22Rv1 (cell line): ENCODE measurements at regions not wholly inside any gene's neighbourhood (a gene's known extent, or its start where the extent isn't known, plus 50 kb on each side); places are given as distances from the start of the nearest gene placed in this dataset.
A peak's percentile ranks its signal among the peaks of the same experiment; 100 is the strongest.
"Not testable (repeated sequence)": the region's sequence is repeated elsewhere in the genome, so short reads cannot be mapped to it uniquely, and the experiment has no call there.

Experiments
- H3K27ac ChIP-seq: fragments of 450-650 bp; 2 replicates; pipeline ENCODE4 v1.5.1; 2017
- ZFX ChIP-seq: fragments of 450-650 bp; IDR thresholded peaks from 2 replicates; pipeline ENCODE4 v1.6.1; 2017; ENCODE audit warnings: antibody characterized with exemption, borderline replicate concordance
- TF ChIP-seq, protein P1 (sequence below): fragments of 450-650 bp; IDR thresholded peaks from 2 replicates; pipeline ENCODE4 v1.5.1; 2017; ENCODE audit warnings: mild to moderate bottlenecking

DNA sequence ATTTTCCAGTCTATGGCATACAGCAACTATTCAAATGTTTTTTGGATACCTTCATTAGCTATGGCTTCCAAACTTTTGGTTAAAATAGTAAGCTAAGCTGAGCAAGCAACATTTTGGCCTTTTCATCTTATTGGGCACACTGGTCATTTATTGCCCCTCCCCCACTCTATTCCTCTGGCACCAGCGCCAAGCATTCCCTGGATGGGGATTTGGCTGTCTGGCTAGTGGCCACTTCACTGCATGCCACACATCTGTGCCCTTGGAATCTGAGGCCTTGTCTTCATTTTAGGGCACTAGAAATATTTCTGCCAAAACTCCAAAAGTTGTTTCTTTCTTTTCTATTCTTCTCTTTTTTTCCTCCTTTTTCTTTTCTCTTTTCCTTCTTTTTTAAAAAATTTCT, 305.8 kb upstream of the POTED start:
- peak overlapping the region; percentile 89 for H3K27ac ChIP-seq

DNA sequence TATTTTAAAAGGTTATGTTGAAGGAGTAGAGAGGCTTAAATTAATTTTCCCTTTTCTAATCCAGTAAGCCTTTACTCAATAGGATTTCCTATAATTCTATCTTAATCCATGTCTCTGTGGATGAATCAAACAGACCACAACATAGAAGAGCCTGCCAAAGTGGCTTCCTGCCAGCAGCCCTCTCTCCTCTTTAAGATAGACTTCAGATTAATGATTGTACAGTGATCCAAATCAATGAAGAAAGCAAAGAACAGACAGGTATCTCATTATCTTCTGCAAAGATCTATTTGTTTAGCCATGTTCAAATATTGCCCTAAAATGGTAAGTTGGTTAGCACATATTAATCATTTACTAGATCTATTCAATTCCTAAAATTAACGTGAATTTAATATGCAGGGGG, 304.7 kb upstream of the POTED start:
- peak overlapping the region; percentile 89 for H3K27ac ChIP-seq

DNA sequence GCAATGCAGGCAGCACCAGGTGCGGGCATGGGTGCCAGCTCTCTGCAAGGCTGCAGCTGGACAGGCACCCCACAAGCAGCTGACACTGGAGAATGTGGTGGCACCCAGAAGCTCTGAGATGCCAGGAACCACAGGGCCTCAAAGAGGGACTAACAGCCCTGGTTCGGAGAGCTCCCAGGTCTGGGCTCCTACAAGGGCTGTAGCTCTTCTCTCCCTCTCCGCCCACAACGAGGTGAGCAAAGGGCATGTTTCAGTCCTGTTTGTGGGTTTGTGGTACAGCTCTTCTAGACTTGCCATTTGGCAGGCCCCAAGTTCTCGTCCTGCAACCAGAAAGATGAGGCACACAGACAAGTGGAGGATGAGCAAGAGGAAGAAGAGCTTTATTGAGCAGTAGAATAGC, 299.5 kb upstream of the POTED start:
- not testable (repeated sequence) for H3K27ac ChIP-seq

DNA sequence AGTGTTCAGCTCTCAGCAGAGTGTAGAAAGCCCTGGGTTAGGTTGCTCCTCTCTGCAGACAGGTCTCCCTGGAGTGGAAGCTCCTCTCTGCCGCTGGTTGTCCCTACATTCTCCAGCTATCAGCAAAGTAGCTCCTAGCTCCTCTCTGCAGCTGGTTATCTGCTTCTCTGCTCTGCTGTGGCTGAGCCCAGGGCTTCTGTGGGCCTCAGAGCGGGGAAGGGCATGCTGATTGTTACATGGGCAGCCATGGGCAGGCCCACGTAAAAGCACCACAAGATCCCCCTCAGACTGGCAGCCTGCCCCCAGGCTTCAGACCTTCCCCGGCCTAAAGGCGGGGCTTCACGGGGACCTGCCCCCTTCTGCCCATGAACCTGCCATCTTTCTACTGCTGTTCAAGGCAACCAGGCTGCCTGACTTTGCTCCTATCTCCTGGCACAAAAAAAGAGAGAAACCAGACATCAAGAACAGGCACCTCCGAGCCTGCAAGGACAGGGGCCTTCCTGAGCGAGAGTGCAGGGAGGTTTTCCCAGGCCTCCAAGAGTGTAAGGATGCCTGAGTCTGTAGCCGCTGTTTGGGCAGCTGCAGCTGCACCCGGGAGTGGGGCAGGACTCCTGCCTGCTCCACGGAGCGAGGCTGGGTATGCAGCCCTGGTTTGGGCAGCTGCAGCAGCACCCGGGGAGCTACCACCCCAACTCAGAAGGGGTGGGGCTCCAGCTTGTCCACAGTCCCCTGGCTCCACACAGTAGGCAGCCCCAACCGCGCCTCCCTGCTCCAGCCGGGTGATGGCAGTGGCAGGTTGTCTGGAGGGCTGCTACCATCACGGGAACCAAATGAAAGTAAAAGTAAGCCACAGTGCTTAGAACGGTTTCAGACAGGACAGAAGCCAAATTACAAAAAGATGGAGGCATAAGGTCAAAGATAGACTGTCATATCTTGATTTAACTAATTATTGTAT, 298.7 kb upstream of the POTED start:
- H3K27ac ChIP-seq = not testable (repeated sequence)

DNA sequence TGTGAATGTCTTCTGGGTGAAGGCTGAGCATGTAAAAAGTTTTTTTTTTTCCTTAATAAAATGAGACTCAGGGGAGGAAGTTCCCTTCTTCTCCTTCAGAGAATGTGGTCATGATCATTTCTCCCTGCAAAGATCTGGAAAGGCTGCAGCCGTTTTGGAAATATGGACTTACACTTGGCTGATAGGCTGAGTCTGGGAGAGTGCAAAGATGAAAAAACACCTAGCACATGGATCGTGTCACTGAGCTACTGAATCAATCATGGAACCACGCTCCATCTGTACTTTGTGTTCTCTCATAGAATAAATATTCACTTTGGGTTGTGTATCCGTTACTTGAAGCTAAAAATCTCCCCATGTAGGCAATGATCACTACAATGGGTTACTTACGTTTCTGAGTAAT, 290.9 kb upstream of the POTED start:
- peak overlapping the region; percentile 69 for H3K27ac ChIP-seq

DNA sequence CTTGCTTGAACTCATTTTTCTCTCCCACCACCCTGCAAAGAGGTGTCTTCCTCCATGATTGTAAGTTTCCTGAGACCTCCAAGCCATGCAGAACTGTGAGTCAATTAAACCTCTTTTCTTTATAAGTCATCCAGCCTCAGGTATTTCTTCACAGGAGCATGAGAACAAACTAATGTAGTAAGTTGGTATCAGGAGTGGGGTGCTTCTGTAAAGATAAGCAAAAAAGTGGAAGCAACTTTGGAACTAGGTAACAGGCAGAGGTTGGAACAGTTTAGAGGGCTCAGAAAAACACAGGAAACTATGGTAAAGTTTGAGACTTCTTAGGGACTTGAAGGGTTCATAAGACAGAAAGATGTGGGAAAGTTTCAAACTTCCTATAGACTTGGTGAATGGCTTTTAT, 287.7 kb upstream of the POTED start:
- H3K27ac ChIP-seq = not testable (repeated sequence)

DNA sequence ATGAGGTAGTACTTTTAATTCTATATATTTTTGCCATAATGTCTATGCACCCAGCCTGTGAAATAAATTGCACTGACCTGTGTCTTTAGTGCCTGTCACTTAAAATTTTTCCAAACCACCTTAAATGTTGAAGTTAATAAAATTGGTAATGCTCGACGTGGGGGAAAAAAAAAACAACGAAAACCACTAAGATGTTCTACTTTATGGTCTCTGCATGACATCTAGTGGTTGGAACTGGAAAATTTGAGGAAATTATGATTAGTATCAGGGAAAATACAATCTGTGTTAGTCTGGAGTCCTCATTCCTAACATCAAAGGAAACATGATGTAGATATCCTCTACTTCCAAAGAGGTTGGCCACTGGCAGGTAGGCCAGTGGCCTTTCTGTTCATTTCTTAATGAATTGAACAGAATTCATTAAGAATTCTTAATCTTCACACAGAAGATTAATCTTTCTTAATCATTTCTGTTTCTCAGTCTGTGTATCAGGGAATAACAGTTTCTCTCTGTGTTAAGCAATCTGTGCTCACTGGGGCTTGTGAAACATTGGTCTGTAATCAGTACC, 268.8 kb upstream of the POTED start:
- TF ChIP-seq, protein P1, sequence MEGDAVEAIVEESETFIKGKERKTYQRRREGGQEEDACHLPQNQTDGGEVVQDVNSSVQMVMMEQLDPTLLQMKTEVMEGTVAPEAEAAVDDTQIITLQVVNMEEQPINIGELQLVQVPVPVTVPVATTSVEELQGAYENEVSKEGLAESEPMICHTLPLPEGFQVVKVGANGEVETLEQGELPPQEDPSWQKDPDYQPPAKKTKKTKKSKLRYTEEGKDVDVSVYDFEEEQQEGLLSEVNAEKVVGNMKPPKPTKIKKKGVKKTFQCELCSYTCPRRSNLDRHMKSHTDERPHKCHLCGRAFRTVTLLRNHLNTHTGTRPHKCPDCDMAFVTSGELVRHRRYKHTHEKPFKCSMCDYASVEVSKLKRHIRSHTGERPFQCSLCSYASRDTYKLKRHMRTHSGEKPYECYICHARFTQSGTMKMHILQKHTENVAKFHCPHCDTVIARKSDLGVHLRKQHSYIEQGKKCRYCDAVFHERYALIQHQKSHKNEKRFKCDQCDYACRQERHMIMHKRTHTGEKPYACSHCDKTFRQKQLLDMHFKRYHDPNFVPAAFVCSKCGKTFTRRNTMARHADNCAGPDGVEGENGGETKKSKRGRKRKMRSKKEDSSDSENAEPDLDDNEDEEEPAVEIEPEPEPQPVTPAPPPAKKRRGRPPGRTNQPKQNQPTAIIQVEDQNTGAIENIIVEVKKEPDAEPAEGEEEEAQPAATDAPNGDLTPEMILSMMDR = peak; percentile 50
- peak overlapping the region; percentile 47 for H3K27ac ChIP-seq

DNA sequence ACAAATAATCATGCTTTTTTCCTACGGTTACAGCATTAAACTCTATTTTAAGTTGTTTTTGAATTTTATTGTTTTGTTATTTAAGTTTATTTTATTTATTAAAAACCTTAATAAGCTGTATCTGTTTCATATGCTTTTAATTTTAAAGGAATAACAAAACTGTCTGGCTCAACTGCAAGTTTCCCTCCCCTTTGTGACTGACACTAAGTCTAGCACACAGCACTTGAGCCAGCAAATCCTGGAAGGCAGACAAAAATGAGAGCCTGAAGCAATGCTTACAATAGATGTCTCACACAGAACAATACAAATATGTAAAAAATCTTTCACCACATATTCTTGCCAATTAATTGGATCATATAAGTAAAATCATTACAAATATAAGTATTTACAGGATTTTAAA, 258.1 kb upstream of the POTED start:
- peak overlapping the region; percentile 32; the same call in 1 of the 2 replicates for H3K27ac ChIP-seq

DNA sequence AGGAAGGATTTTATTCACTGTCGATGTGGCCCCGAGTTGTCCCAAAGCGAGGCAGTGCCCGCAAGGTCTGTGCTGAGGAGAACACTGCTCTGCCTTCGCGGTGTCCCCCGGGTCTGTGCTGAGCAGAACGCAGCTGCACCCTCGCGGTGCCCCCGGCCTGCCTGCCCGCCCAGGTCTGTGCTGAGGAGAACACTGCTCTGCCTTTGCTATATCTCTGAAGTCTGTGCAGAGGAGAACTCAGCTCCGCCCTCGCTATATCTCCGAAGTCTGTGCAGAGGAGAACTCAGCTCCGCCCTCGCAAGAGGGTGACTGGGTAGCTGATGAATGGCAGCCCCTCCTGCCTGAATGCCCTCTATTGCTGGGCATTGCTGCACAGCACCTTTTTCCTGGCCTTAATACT, 249.4 kb upstream of the POTED start:
- not testable (repeated sequence) for H3K27ac ChIP-seq

DNA sequence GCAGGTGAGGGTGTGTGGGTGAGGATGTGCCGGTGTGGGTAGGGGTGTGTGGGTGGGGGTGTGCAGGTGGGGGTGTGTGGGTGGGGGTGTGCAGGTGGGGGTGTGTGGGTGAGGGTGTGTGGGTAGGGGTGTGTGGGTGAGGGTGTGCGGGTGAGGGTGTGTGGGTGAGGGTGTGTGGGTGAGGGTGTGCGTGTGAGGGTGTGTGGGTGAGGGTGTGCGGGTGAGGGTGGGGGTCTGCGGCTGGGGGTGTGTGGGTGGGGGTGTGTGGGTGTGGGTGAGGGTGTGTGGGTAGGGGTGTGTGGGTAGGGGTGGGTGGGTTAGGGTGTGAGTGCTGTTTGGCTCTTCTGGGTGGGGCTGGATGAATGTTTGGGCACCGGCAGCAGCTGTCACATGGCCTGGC, 241.4 kb upstream of the POTED start:
- no peak for TF ChIP-seq ZFX
- TF ChIP-seq, protein P1 = no peak
- H3K27ac ChIP-seq = no peak overlapping the region

DNA sequence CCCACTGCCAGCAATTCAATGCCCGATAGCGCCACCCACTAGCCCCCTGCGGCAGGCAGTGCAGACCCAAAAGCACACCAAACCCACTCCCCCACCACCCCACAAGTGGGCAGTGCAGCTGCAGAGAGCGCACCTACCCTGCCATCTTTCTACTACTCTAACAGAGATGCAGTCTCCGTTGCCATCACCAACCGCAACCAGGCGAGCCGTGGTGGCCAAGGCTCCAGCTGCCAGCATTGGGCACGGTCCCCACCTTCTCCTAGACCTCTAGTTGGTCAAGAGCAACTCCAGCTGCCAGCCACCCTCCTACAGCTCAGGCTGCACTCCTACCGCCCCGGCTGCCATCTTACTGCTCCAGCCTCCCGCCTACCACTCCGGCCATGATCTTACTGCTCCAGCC, 236.9 kb upstream of the POTED start:
- H3K27ac ChIP-seq = not testable (repeated sequence)

DNA sequence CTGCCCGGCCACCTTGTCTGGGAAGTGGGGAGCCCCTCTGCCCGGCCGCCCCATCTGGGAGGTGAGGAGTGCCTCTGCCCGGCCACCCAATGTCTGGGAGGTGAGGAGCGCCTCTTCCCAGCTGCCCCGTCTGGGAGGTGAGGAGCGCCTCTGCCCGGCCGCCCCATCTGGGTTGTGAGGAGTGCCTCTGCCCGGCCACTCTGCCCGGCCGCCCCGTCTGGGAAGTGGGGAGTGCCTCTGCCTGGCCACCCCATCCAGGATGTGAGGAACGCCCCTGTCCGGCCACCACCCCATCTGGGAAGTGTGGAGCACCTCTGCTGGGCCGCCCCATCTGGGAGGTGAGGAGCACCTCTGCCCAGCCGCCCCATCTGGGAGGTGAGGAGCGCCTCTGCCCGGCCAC, 230.6 kb upstream of the POTED start:
- not testable (repeated sequence) for H3K27ac ChIP-seq

DNA sequence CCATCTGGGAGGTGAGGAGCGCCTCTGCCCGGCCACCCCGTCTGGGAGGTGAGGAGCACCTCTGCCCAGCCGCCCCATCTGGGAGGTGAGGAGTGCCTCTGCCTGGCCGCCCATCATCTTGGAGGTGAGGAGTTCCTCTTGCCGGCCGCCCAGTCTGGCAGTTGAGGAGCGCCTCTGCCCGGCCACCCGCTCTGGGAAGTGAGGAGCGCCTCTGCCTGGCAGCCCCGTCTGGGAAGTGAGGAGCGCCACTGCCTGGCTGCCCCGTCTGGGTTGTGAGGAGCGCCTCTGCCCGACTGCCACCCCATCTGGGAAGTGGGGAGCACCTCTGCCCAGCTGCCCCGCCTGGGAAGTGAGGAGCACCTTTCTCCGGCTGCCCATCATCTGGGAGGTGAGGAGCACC, 230.0 kb upstream of the POTED start:
- not testable (repeated sequence) for H3K27ac ChIP-seq

DNA sequence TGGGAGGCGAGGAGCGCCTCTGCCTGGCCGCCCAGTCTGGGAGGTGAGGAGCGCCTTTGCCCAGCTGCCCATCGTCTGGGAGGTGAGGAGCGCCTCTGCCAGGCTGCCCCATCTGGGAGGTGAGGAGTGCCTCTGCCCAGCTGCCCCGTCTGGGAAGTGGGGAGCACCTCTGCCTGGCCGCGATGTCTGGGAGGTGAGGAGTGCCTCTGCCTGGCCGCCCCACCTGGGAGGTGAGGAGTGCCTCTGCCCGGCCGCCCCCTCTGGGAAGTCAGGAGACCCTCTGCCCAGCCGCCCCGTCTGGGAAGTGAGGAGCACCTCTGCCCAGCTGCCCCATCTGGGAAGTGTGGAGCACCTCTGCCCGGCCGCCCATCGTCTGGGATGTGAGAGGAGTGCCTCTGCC, 229.0 kb upstream of the POTED start:
- H3K27ac ChIP-seq = not testable (repeated sequence)

DNA sequence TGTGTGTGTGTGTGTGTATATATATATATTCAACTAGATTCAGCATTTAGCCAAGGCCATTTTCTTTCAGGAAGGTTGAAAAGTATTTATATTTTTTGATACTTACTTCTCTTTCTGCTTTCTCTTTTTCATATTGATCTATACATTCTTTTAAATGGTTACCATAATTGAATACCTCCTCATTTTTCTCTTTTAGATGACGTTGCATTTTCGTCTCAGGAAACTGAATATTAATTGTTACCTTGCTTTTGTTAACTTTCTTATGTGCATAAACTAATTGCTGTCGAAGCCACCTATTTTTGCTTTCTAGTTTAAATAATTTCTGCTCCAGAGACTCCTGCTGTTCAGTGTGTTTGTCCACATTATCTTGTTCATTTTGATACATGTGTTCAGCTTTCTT, 225.4 kb upstream of the POTED start:
- H3K27ac ChIP-seq = not testable (repeated sequence)

DNA sequence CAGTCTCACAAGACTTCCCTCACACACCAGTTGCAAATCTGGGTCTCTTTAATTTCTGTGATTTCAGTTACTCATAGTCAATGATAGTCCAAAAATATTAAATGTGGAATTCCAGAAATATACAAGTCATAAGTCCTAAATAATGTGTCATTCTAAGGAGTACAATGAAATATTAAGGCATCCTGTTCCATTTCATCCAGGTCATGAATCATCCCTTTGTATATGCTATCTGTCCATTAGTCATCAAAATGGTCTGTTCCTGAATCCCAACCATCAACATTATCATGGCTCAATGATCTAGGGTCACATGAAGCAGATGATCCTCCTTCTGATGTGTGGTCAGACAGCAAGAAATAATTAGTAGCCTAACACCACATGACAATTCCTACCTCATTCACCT, 200.4 kb upstream of the POTED start:
- not testable (repeated sequence) for H3K27ac ChIP-seq

DNA sequence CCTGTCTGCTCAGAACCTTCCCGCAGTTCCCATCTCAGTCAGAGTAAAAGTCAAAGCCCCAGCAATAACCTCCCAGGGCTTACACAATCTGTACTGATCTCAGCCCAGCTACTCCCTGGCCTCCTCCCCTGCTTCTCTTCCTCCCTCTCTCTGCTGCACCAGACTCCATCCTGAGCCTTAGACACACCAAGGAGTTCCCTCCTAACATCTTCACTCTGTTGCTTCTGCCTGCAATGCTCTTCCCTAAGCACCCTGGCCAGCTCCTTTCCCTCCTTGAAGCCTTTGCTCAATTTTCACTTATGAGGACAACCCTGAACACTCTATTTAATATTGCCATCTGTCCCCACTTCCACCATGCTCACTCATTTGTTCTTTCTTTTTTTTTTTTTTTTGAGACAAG, 173.7 kb upstream of the POTED start:
- not testable (repeated sequence) for H3K27ac ChIP-seq

DNA sequence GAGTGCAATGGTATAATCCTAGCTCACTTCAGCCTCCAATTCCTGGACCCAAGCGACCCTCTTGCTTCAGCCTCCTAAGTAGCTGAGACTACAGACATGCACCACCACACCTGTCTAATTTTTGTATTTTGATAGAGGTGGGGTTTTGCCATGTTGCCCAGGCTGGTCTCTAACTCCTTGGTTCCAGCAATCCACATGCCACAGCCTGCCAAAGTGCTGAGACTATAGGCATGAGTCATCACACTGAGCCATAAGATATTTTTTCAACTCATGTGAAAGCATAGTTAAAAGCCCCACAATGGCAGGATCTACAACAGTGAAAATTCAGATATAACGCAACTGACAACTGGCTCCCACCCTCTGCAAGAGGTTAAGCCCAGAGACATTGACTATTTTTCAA, 161.8 kb upstream of the POTED start:
- not testable (repeated sequence) for H3K27ac ChIP-seq

DNA sequence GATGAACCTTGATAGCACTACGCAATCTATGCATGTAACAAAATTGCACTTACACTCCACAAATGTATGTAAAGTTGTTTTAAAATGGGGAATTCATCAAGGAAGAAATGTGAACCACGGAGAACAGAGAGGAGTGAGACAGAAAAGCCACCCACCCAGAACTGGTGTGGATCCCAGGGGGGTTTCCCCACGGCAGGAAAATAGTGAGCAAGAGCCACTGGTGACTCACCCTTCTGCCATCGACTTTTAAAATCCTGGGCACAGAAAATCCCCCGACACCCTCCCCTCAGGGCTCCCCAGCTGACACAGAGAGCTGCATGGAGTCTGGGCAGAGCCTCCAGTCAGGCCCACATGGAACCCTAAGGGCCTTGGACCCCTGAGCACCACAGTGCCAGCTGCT, 146.0 kb upstream of the POTED start:
- not testable (repeated sequence) for H3K27ac ChIP-seq
